PC-9 (cell line): ENCODE measurements at regions not wholly inside any gene's neighbourhood (a gene's known extent, or its start where the extent isn't known, plus 50 kb on each side); places are given as distances from the start of the nearest gene placed in this dataset.

Experiments
- BruUV-seq: library from RNA; stranded (reverse); fragments of 400-500 nt; replicated peaks from 2 replicates; lab custom pipeline; 2021; lab: Mats Ljungman, UMichigan
- CTCF ChIA-PET: fragments of 300-600 bp; sonication (Branson Sonifier 250); formaldehyde crosslinking; loops from one replicate; lab custom pipeline; 2022; ENCODE audit warnings: antibody characterized with exemption; lab: Charles Lee
- POLR2A ChIA-PET: fragments of 300-600 bp; sonication (Branson Sonifier 250); formaldehyde crosslinking; loops from one replicate; lab custom pipeline; 2022; ENCODE audit warnings: antibody characterized with exemption; ENCODE audit not compliant: unreplicated experiment; lab: Charles Lee
- DNase-seq, 2 experiments: peaks; one replicate each; pipeline versions ENCODE4 v3.0.0 to v3.0.0-alpha.2; 2015 to 2022; ENCODE audit warnings: mixed read lengths in 1 of 2
- H2AFZ ChIP-seq: fragments of 200-600 bp; sonication (generic); 2 replicates; pipeline ENCODE4 v1.8.1; 2017; ENCODE audit warnings: antibody characterized with exemption
- H3F3A ChIP-seq: fragments of 200-600 bp; sonication (generic); 2 replicates; pipeline ENCODE4 v1.8.1; 2017; ENCODE audit warnings: antibody characterized with exemption, mild to moderate bottlenecking, low read depth; ENCODE audit not compliant: insufficient read depth
- H3K27ac ChIP-seq: fragments of 200-600 bp; sonication (generic); 2 replicates; pipeline ENCODE4 v1.6.1; 2016; ENCODE audit warnings: mixed run types
- H3K27me3 ChIP-seq: fragments of 200-600 bp; sonication (generic); 2 replicates; pipeline ENCODE4 v1.6.1; 2016; ENCODE audit warnings: low read depth, mixed run types; ENCODE audit not compliant: insufficient read depth
- H3K36me3 ChIP-seq: fragments of 200-600 bp; sonication (generic); 2 replicates; pipeline ENCODE4 v1.6.1; 2016; ENCODE audit warnings: low read depth, mixed run types
- H3K4me1 ChIP-seq: fragments of 200-600 bp; sonication (generic); replicated peaks from 2 replicates; pipeline ENCODE4 v1.6.1; 2016; ENCODE audit warnings: mixed run types; ENCODE audit not compliant: insufficient read depth
- H3K4me2 ChIP-seq: fragments of 200-600 bp; sonication (generic); 2 replicates; pipeline ENCODE4 v1.6.1; 2017; ENCODE audit warnings: mixed run types
- H3K4me3 ChIP-seq: fragments of 200-600 bp; sonication (generic); 2 replicates; pipeline ENCODE4 v1.6.1; 2016; ENCODE audit warnings: mixed run types
- H3K79me2 ChIP-seq: fragments of 200-600 bp; sonication (generic); 2 replicates; pipeline ENCODE4 v1.6.1; 2017; ENCODE audit warnings: low read depth, mixed run types
- H3K9me2 ChIP-seq: fragments of 200-600 bp; sonication (generic); 2 replicates; pipeline ENCODE4 v1.8.1; 2017; ENCODE audit warnings: mild to moderate bottlenecking; ENCODE audit not compliant: insufficient read depth
- H3K9me3 ChIP-seq: fragments of 200-600 bp; sonication (generic); 2 replicates; pipeline ENCODE4 v1.8.1; 2016; ENCODE audit warnings: low read depth; ENCODE audit not compliant: insufficient read depth
- H4K20me1 ChIP-seq: fragments of 200-600 bp; sonication (generic); 2 replicates; pipeline ENCODE4 v1.8.1; 2017; ENCODE audit not compliant: insufficient read depth
- EZH2 ChIP-seq: fragments of 200-600 bp; sonication (generic); IDR thresholded peaks from 2 replicates; pipeline ENCODE4 v1.8.0; 2017; ENCODE audit warnings: antibody characterized with exemption, low read depth
- intact Hi-C: fragments of 100-400 bp; cut with micrococcal nuclease; formaldehyde crosslinking; loops from one replicate; pipeline ENCODE4 v1.10.0; 2022; ENCODE audit not compliant: unreplicated experiment
- TF ChIP-seq, protein P1 (sequence below): fragments of 200-600 bp; sonication (generic); conservative IDR thresholded peaks from 2 replicates; pipeline ENCODE4 v1.6.1; 2017; ENCODE audit warnings: mixed run types, antibody characterized with exemption, mild to moderate bottlenecking, moderate library complexity

DNA sequence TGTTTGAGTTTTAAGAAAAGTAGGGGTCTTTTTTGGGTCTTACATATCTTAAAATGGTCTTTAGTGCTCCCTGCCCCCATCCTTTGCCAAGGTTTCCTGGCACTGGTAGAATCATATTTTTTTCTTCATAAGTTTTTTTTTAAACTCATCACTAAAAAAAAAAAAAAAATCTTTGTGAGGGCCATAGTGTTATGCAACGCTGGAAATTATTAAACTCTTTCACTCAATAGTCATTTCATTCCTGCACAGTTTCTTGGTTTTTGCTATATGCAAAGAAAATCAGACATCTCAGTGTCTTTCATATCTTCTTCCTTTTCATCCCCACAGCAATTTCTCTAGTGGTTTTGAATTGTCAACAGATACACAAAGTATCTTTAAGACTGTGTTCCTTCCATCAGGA, 95.6 kb downstream of the TMA16 start:
- Histone ChIP-seq H3K4me3 (no peak overlapping the region), H3K9me2 (no peaks in the 10 kb centered on the region), H3K4me2 (no peak overlapping the region), H3F3A (no peaks in the 10 kb centered on the region), H3K36me3 (no peaks in the 10 kb centered on the region), H3K9me3 (no peaks in the 10 kb centered on the region), H4K20me1 (no peaks in the 10 kb centered on the region), H3K27me3 (no peaks in the 10 kb centered on the region), H2AFZ (no peak overlapping the region), H3K4me1 (no peaks in the 10 kb centered on the region), H3K79me2 (no peaks in the 10 kb centered on the region), H3K27ac (no peak overlapping the region)
- intact Hi-C loops, result no loop called here
- TF ChIP-seq EZH2, result no peak
- TF ChIP-seq, protein P1, sequence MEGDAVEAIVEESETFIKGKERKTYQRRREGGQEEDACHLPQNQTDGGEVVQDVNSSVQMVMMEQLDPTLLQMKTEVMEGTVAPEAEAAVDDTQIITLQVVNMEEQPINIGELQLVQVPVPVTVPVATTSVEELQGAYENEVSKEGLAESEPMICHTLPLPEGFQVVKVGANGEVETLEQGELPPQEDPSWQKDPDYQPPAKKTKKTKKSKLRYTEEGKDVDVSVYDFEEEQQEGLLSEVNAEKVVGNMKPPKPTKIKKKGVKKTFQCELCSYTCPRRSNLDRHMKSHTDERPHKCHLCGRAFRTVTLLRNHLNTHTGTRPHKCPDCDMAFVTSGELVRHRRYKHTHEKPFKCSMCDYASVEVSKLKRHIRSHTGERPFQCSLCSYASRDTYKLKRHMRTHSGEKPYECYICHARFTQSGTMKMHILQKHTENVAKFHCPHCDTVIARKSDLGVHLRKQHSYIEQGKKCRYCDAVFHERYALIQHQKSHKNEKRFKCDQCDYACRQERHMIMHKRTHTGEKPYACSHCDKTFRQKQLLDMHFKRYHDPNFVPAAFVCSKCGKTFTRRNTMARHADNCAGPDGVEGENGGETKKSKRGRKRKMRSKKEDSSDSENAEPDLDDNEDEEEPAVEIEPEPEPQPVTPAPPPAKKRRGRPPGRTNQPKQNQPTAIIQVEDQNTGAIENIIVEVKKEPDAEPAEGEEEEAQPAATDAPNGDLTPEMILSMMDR, result no peak
- ChIA-PET CTCF (no interaction called here), POLR2A (no interaction called here)
- BruUV-seq, result no TSS peak
- DNase-seq, result no peak

DNA sequence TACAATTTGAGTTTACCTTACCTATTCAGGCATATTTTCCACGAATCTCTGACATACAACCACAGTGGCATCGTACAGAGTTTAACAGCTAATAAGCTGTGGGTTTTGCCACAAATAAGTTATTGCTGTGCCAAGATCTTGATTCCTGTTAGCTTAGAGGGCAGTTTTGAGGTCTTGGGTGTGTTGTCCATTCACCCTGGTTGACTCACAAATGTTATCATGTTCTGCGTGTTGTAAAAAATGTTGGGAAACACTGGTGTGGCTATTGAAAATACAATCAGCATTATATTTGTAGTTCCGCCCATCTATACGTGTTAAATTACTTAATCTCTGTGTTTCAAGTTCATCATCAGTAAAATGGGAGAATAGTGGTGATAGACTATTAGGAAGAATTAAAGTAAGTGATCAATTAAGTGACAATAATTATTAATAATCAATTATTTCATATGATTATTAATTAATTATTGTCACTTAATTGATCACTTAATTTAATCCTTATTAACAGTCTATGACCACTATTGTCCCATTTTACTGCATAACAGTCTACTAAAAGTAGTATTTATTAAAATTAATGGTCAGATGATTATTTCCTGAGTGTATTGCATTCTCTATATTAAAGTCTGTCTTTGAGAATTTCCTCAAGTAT, 96.3 kb downstream of the TMA16 start:
- no TSS peak for BruUV-seq
- Histone ChIP-seq H3K9me2 (no peaks in the 10 kb centered on the region), H3K27me3 (no peaks in the 10 kb centered on the region), H3K4me3 (no peak overlapping the region), H3K27ac (no peak overlapping the region), H2AFZ (no peak overlapping the region), H3F3A (no peaks in the 10 kb centered on the region), H3K79me2 (no peaks in the 10 kb centered on the region), H3K4me1 (no peaks in the 10 kb centered on the region), H4K20me1 (no peaks in the 10 kb centered on the region), H3K36me3 (no peaks in the 10 kb centered on the region), H3K9me3 (no peaks in the 10 kb centered on the region), H3K4me2 (no peak overlapping the region)
- ChIA-PET CTCF (no interaction called here), POLR2A (no interaction called here)
- no peak for TF ChIP-seq EZH2
- intact Hi-C loops, result no loop called here
- no peak for DNase-seq

DNA sequence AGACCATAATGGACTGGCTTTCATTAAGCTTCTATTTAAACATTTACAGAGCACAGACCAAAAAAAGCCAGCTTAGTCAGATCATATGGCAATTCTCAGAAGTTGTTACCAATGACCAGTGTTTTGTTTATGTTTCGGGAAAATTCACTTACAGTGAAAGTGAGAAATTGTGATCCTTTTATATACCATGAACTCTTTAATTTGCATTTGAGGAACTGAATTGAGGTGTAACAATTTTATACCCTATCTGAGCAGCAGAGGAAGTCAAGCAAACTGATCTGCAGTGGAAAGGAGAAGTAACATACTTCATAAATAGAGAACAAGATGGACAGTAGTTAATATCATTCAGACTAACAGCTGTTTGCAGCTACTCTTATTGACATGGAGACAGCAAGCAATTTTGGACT, 97.1 kb downstream of the TMA16 start:
- Histone ChIP-seq H2AFZ (no peak overlapping the region), H3F3A (no peaks in the 10 kb centered on the region), H3K27ac (no peak overlapping the region), H3K4me2 (no peak overlapping the region), H3K9me2 (no peaks in the 10 kb centered on the region), H3K9me3 (no peaks in the 10 kb centered on the region), H3K4me3 (no peak overlapping the region), H3K79me2 (no peaks in the 10 kb centered on the region), H3K4me1 (no peaks in the 10 kb centered on the region), H3K27me3 (no peaks in the 10 kb centered on the region), H4K20me1 (no peaks in the 10 kb centered on the region), H3K36me3 (no peaks in the 10 kb centered on the region)
- POLR2A ChIA-PET, result no interaction called here
- no peak for TF ChIP-seq EZH2
- TF ChIP-seq, protein P1, result no peak
- no peak for DNase-seq
- no TSS peak for BruUV-seq
- CTCF ChIA-PET, result no interaction called here
- intact Hi-C loops, result no loop called here

DNA sequence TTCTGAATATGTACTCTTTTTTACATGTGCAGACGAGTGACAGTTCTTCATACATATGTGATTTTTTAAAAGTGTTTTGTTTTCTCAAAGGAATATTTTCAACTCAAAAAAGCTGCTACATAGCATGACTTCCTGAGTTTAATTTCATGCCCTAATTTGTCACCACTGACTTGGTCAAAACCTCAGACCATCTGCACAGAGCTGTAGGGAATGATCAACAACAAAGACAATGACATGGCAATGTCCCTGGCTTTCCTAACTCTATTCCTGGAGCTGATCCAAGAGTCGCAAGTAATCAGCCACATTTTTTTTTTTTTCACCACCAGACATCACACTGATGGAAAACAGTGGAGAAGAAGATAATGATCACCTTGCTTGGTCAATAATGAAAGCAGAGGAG, 97.7 kb downstream of the TMA16 start:
- Histone ChIP-seq H3K79me2 (no peaks in the 10 kb centered on the region), H3K4me1 (no peaks in the 10 kb centered on the region), H3K4me3 (no peak overlapping the region), H3K9me3 (no peaks in the 10 kb centered on the region), H3F3A (no peaks in the 10 kb centered on the region), H3K27me3 (no peaks in the 10 kb centered on the region), H2AFZ (no peak overlapping the region), H4K20me1 (no peaks in the 10 kb centered on the region), H3K4me2 (no peak overlapping the region), H3K36me3 (no peaks in the 10 kb centered on the region), H3K27ac (no peak overlapping the region), H3K9me2 (no peaks in the 10 kb centered on the region)
- BruUV-seq, result no TSS peak
- POLR2A ChIA-PET, result no interaction called here
- TF ChIP-seq, protein P1, result no peak
- no peak for TF ChIP-seq EZH2
- CTCF ChIA-PET, result no interaction called here
- no peak for DNase-seq
- intact Hi-C loops, result no loop called here
